Stimulated activated naive CD4-positive, alpha-beta T cell (primary cell): ENCODE measurements at regions not wholly inside any gene's neighbourhood (a gene's known extent, or its start where the extent isn't known, plus 50 kb on each side); places are given as distances from the start of the nearest gene placed in this dataset.

Experiments used
- DNase-seq, 6 experiments: peaks; one replicate each; lab custom pipeline; 2025; lab: John Stamatoyannopoulos, UW

DNA sequence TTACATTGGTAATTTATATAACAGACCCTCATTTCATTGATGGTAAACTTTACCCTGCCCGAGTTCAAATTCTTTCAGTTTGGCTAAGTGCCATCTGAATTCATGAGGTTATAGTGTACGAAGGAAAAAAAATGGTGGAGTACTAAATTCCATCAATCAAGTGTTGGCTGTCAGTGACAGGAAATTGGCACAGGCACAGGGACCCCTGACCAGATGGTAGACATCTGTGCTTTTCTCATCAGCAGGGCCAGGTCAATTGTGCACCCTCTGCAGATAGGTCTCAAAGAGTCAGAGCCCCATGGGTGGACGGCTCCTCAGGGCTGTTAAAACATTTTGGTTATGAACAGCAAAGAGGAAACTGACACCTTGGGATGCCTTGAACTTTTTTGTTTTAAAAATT lies 439.2 kb downstream of the SETBP1 start:
- DNase-seq = no peak

DNA sequence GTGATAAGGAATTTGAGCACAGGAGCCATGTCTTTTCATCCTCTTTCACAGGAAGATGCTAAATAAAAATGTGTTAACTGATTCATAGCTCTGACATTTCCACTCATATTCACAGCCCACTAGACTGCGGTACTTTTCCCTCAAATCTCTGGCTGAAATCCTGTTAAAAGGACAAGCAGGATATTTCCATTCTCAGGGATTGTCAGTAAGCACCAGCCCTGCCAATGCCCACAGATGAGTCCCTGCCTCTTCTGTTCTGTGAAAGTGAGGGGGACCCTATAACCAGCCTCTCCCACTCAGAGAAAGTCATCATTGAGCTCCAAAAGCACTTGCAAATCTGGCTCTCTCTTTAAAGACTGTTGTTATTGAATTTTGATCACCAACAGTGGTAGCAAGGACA lies 440.5 kb downstream of the SETBP1 start:
- DNase-seq = no peak

DNA sequence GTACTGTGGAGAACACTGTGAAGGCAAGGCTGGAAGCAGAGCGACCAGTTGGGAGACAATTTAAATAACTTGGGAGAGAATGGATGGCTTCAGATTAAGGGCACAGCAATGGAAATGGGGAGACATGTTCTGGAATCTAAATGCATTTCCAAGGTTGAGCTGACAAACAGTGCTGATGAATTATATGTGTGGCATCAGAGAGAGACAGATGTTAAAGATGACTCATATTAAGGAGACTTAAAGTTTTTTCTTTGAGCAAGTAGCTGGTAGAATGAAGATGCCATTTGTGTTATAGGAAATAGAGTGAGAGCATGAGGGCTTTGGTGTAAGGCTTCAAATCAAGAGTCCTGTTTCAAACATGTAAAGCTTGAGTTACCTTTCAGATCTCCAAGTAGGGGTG lies 441.8 kb downstream of the SETBP1 start:
- no peak for DNase-seq

DNA sequence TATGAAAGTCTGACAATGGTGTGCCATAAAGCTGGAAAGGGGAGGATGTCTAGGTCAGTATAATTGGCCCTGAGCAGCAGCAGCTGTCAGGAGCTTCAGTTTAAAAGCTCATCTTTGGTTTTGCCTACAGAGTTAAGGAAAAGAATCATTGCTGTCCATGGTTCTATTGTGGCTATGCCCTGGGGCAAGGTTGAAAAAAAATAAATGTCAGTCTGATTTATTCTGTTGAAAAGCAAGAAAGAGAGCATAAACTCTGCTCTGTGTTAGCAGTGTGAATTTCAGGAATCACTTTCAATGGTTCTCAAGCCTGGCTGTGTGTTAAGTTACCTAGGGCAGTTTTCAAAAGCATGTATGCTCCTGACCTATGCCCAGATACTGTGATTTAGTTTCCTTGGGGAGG lies 446.7 kb downstream of the SETBP1 start:
- no peak for DNase-seq

DNA sequence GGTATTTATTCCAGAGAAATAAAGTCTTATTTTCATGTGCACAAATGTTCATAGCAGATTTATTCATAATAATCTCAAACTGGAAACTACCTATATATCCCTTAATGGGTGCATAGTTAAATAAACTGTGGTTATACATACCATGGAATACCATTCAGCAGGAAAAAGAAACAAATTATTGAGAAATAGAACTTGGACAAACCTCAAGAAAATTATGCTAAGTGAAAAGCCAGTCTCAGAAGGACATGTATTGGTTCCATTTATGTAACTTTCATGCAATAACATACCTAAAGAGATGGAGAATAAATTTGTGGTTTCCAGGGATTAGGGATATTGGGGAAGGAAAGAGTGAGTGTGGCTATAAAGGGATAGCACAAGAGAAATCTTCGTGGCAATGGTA lies 452.6 kb downstream of the SETBP1 start:
- DNase-seq = no peak

DNA sequence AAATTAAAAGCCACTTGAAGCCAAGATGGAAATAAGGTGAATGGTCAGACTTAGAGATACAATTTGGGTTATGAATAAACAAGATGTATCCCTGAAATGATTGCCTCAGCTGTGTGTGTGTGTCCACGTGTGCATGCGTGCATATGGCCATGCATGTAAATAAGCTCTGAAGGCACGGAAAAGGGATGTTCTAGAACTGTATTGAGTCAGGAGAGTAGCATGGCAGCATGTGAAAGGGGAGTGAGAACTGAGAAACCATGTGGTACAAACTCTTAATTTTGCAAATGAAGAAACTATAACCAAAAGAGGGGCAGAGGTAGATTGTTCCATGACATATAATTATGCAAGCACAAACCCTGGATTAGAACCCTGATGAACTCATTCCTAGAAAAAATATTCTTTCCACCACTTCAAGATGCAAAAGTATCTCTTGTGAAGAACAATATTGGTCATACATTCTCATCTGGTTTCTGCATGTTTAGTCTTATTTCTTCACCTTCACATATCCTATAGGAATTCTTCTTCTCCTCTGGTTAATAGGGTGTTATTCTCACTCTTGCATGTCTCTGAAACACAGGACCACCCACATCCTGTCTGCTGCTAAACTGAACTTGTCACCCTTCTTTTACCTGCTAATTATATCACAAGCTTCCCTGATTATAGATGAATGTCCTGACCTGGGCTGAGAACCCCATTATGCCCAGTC lies 455.8 kb downstream of the SETBP1 start:
- no peak for DNase-seq

DNA sequence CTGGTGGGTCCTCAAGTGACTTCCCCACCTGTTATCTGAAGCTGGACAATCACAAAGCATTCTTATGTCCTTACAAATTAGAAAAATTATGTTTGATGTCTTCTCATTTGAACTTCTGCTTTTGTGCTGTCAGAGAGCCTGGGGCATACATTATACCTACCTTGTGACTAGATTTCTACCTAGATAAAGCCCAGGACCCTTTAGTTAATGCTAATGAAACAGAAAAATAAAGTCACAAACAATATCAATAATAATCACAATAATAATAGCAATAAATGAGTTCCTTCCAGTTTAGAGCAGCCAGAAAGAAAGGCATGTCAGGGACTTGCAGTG lies 456.4 kb downstream of the SETBP1 start:
- no peak for DNase-seq

DNA sequence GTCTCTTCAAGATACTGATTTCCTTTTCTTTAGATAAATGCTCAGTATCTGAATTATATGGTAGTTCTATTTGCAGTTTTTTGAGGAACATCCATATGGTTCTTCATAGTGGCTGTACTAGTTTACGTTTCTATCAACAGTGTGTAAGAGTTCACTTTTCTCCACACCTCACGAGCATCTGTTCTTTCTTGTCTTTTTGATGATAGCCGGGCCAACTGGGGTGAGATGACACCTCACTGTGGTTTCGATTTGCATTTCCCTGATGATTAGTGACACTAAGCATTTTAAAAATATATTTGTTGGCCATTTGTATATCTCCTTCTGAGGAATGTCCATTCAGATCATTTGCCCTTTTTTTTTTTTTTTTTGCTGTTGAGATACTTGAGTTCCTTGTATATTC lies 458.8 kb downstream of the SETBP1 start:
- no peak for DNase-seq

DNA sequence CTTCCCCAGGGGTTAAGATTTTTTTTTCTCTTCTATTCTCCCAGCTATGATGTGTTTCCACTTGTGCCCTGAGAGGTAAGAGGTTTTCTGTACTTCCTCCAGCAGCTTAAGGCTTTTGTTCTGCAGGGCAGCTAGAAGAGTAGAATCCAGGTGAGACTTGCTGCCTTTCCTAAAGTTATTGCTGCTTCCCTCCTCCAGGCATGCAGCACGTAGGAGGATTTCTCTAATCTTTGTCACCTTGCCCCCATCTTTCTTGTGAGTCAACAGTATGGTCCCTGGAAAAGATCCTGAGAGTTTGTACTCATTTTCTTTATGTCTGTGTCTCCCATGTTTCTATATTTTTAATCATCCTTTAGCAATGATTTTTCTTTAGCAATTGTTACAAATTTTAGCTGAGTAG lies 462.2 kb downstream of the SETBP1 start:
- no peak for DNase-seq

DNA sequence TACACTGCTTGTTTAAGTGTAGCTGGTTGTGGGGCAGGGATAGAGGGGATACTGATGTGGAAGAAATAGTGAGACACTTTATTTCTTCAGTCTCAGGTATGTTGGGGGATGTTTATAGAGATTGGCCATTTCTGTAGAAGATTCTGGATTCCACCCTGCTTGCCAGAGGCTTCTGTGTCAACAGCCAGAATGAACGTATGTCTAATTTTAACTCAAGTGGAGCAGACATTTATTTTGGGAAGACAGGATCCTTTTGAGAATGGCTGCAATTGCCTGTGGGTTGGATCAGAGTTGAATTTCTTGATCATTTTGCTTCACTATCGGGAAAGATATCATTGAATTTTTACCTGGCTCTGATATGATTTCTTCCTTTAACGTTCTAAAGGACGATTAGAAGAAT lies 465.6 kb upstream of the SLC14A2 start:
- no peak for DNase-seq

DNA sequence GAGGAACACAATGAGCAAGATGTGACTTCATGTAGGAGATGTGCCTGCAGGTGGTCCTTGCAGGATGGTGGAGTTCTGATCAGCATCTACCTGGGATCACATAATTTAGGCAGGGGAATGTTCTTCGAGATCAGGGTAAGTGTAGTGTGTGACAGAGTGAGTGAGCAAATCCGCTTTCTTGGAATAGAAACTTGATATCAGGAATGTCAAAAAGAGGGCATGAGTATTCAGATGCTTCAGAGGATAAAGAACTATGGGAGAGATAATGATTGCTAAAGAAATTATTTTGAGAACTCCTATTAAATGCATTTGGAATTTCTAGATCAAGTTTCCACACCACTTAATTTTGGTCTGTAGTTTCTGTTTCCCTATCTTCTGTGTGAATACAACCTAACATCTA lies 463.6 kb upstream of the SLC14A2 start:
- DNase-seq = no peak

DNA sequence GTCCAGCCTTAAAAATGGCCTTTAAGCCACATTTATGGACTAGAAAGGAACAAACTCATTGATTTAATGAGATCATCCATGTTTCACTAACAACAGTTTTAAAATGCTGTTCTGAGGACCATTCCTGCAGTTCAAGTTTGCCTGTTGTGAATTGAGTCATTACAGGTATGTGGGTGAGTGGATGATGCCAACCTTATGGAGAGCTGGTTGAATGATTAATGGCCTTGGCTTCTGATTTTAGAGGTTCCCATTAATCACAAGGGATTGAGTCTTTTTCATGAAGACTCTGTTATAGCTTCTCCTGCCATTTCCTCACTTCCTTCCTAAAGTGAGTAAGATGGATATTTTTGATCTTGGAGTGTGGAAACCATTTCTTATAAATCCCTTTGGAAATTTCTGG lies 459.8 kb upstream of the SLC14A2 start:
- no peak for DNase-seq

DNA sequence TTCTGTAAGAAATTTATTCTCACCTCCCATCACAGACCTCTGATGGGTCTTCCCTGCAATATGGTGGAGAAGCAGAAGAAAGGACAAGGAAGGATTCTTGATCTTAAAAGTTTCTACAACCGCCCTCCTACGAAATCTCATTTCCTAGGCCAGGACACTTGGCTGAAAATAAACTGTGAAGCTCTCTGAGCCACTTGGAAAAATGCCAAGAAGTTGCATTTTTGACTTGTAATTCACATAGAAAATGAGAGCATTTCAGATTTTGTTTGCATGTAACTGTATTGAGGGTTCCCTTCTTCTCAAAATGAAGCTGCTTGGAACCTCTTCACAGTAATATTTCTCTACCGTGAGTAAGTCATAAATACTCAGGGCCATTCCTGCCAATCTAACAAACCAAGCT lies 458.3 kb upstream of the SLC14A2 start:
- DNase-seq = no peak

DNA sequence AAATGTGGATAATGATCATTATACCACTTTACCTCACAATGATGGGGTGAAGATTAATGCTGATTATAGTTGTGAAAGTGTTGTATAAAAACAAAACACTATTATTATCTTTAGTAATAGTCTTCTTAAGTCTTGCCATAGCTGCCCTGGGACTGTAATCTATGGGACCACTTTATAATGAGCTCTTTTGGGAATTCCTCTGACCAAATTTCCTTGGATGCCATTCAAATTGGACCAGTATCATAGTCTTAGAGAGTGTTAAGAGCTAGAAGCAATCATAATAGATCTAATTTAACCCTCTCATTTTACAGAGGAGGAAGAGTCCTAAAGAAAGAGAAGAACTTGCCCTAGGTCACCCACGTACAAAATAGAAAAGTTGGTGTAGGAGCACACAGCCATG lies 457.7 kb upstream of the SLC14A2 start:
- DNase-seq = no peak

DNA sequence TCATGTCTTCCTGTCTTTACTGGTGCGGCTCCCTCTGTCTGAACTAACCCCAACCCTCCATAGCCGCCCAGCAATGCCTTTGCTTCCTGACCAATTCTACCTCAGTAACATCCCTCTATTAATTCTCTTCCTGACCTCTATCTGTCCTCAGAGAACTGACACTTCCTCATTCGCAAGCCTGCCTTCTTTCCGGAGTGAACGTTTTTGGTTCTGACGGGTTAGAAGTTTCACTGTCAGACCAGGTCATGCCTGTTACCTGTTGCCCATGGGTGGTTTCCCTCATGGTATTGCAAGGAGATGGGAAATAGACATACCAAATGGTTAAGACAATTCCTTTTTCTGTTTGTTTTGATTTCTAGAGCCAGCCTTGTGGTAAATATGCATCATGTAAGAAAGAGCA lies 453.4 kb upstream of the SLC14A2 start:
- no peak for DNase-seq

DNA sequence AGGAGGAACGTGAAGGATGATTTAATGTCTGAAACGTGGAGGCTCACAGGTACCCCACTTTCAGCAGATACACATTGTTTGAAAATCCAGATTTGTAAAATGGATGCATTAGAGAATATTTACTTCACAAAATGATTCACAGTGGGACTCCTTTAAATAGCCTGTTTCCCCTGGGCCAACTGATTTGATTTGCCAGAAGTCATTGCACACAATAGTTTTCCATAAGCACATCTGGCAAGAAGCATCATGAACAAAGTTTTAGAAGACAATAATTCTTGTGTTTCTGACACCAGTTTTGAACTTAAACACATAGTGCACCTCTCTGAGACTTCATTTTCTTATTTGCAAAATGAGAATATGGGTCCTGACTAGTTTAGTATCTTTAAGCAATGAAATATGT lies 451.4 kb upstream of the SLC14A2 start:
- DNase-seq = no peak

DNA sequence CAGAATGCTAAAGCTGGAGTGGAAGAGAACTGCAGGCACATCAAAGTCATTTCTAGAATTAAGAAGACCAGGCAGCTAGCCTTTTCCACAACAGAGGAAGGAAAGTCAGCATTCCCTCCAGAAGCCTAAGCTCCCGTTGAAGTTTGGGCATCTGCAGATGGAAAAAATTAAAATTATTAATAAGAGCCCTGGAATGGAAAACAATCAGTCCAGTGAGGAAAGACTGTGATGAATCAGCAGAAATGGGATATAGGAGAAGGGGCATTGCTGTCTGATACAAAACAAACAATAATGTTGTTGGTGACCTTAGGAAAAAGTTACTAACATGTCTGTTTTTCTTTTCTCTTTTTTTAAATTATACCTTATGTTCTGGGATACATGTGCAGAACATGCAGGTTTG lies 450.7 kb upstream of the SLC14A2 start:
- no peak for DNase-seq

DNA sequence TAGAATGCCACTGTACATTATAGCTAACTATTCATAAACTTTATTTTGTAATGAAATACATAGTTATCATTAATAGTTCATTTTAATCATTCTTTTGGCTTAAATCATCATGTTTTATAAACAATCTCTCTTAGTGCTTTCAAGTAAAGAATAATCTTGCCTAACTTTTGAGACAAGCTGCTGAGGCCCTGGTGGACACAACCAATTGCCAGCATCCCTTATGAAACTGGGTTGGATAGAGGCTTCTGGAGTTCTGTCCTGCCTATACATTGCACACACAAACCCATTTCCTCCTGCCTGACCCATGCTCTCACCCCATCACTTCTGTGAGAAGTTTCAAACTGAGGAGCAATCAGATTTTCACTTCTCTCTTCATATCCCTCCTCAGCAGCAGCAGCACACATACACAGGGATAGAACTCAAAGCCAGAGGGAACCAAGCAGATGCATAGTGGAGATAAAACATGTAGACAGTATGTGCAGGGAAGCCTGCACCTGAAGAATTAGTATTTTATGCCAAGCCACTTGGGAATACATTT lies 450.0 kb upstream of the SLC14A2 start:
- DNase-seq = no peak

DNA sequence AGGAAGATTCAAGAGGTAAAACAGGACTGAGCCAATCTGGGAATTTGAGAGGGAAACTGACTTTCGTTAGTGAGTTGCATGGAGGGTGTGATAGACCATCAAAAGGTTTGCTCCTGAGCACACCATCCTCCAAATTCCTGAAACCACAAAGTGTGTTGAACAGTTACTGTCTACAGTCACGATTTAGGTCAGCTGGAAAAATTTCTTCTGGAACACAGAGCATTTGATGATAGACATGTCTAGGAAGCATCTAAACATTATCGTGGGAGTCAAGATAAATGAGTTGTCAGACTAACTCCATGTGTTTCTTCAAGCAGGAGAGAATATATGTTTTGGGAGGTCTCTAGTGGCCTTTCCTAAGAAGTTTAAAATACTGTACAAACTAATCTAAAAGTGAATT lies 449.4 kb upstream of the SLC14A2 start:
- DNase-seq = no peak

DNA sequence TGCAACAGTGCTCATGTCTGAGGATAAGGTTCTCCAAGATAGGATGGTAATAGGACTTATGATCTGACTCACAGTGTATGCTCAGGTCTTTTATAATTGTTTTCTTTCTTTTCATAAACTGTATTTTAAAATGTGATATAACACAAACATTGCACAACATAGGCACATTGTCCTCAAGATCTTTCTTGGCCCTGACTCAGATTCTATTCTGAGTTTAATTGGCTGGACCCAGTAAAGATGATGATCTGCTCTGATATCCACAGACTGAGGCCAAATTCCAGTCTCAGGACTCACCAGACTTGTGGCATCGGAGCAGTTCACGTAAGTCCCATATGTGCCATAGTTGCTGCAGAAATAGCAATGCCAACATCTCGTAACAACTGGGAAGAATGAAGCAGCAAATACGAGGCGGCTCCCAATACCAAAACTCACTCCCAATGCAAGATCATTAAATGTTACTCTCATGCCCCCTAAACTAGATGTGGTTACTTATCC lies 448.9 kb upstream of the SLC14A2 start:
- no peak for DNase-seq

DNA sequence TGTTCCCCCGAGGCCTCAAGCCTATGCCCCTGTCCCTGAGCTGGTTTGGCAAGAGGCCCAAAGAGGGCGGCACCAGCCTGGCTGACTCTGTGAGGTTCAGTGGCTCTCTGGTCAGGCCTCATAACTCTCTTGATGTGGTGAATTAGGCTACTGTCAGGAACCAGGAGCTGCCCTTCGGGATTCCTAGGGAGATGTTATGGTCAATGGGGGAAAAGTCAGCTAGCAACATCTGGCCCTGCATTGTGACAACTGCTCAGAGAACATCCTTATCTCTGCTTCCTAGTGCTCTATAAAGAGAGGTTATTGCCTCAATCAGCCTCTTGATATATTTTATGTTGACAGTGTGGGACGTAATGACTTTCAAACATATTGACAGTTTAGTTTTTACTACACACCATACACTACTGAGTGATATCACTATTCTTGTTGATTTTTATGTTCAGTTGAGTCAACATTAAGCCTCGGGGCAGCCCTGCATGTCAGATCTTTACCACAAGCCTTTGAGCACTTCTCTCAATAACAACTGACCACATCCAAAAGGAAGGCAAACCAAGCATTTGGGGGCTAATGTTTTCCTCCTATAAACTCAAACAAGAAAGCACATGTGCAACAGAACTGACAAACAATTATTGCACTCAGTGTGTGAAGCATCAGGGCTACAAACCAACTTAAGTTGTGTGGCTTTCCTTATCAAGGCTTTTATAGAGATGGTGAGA lies 448.3 kb upstream of the SLC14A2 start:
- no peak for DNase-seq

DNA sequence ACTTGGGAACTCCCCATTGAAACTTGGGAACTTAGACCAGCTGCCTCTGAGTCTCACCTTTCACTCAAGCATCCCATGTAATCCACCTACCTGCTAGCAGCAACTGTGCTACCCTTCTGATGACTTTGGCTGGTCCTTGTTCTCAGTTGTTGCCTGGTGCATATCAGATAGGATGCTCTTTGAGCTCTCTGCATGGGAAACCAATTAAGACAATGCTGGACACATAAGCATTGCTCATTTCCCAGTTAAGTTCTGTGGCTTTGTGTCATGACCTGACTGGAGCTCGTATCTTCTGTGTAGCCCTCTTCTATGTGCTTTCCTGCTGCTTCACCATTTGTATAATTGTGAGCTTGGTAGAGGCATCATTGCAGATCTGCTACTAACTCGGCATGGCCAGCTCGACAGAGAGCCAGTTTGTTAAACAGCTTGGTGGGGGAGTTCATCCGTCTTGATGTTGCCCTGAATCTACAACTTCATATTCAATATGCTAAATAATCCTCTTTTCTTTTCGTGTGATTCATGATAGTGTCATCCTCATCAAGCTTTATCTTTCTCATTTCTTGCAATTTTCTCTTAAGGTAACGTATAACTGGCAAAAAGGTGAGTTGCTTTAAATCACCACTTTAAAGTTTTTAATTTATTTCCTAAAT lies 447.5 kb upstream of the SLC14A2 start:
- no peak for DNase-seq
